CD4-positive, alpha-beta memory T cell (primary cell): ENCODE measurements at regions not wholly inside any gene's neighbourhood (a gene's known extent, or its start where the extent isn't known, plus 50 kb on each side); places are given as distances from the start of the nearest gene placed in this dataset.
"Not testable (repeated sequence)": the region's sequence is repeated elsewhere in the genome, so short reads cannot be mapped to it uniquely, and the experiment has no call there.

ENCODE experiments used
- CTCF ChIA-PET: fragments of 350-600 bp; sonication (Branson Sonifier 250); formaldehyde crosslinking; loops from one replicate; lab custom pipeline; 2021; ENCODE audit warnings: inconsistent platforms; ENCODE audit not compliant: partially characterized antibody; lab: Charles Lee
- POLR2A ChIA-PET: fragments of 350-600 bp; sonication (Branson Sonifier 250); formaldehyde crosslinking; loops from one replicate; lab custom pipeline; 2021; ENCODE audit not compliant: partially characterized antibody; lab: Charles Lee
- DNase-seq, 5 donors: peaks; one replicate each; pipeline versions ENCODE4 v3.0.0 to v3.0.0-alpha.2; 2020 to 2022; ENCODE audit warnings: mixed read lengths in 1 of 5
- H3K27ac ChIP-seq: one replicate; pipeline ENCODE4 v1.7.0; 2013; ENCODE audit warnings: low read depth, low read length
- H3K27me3 ChIP-seq: 2 replicates; pipeline ENCODE4 v1.7.0; 2013; ENCODE audit warnings: mild to moderate bottlenecking, low read length, moderate library complexity; ENCODE audit not compliant: insufficient read depth
- H3K36me3 ChIP-seq: 2 replicates; pipeline ENCODE4 v1.7.0; 2013; ENCODE audit warnings: mild to moderate bottlenecking, low read length, moderate library complexity; ENCODE audit not compliant: insufficient read depth
- H3K4me1 ChIP-seq: 2 replicates; pipeline ENCODE4 v1.7.0; 2013; ENCODE audit warnings: mild to moderate bottlenecking, low read length, moderate library complexity; ENCODE audit not compliant: insufficient read depth
- H3K4me3 ChIP-seq, 2 donors: one replicate each; pipeline ENCODE4 v1.7.0; 2013; ENCODE audit warnings: low read length in 2 of 2, mild to moderate bottlenecking in 1 of 2
- H3K9me3 ChIP-seq, 2 donors: one replicate each; pipeline ENCODE4 v1.7.0; 2013; ENCODE audit warnings: low read length in 2 of 2, control low read depth in 1 of 2; ENCODE audit not compliant: control insufficient read depth in 1 of 2
- H3K27ac Mint-ChIP-seq, 7 donors: one replicate each; pipeline ENCODE4 v1.8.0; 2020 to 2021; ENCODE audit warnings: mixed read lengths in 7 of 7, mild to moderate bottlenecking in 6 of 7, inconsistent platforms in 3 of 7, moderate library complexity in 3 of 7
- H3K27me3 Mint-ChIP-seq, 2 donors: one replicate each; pipeline ENCODE4 v1.8.0; 2020 to 2021; ENCODE audit warnings: mixed read lengths in 2 of 2
- H3K36me3 Mint-ChIP-seq, 2 donors: one replicate each; pipeline ENCODE4 v1.8.0; 2020 to 2021; ENCODE audit warnings: mixed read lengths in 2 of 2, inconsistent platforms in 1 of 2, mild to moderate bottlenecking in 1 of 2
- H3K4me1 Mint-ChIP-seq, 4 donors: one replicate each; pipeline ENCODE4 v1.8.0; 2020 to 2021; ENCODE audit warnings: mixed read lengths in 4 of 4, mild to moderate bottlenecking in 1 of 4
- H3K4me3 Mint-ChIP-seq, 8 donors: one replicate each; pipeline ENCODE4 v1.8.0; 2020 to 2021; ENCODE audit warnings: mixed read lengths in 8 of 8, mild to moderate bottlenecking in 7 of 8, moderate library complexity in 6 of 8, inconsistent platforms in 3 of 8
- H3K9me3 Mint-ChIP-seq, 8 donors: one replicate each; pipeline ENCODE4 v1.8.0; 2020 to 2021; ENCODE audit warnings: mixed read lengths in 8 of 8, mild to moderate bottlenecking in 5 of 8, inconsistent platforms in 3 of 8, moderate library complexity in 1 of 8
- intact Hi-C: fragments of 100-400 bp; cut with micrococcal nuclease; formaldehyde crosslinking; loops from one replicate; pipeline ENCODE4 v1.15.1; 2023

- H3K36me3 Mint-ChIP-seq, H3K4me1 ChIP-seq, H3K27ac ChIP-seq, CTCF ChIA-PET, DNase-seq, intact Hi-C loops, H3K27me3 ChIP-seq, H3K27ac Mint-ChIP-seq, POLR2A ChIA-PET, H3K4me3 Mint-ChIP-seq, H3K27me3 Mint-ChIP-seq, H3K36me3 ChIP-seq, H3K9me3 ChIP-seq, H3K4me3 ChIP-seq, H3K4me1 Mint-ChIP-seq: not testable (repeated sequence)
- H3K9me3 Mint-ChIP-seq = peaks cover 0 to 20% (median 5%) of the 10 kb centered on the region in 8 donors
These were observed 51.2 kb upstream of the MB21D2 start for GRCh38 chr3:192968901-192969300.

GRCh38 chr3:192980632-192981031, 63.0 kb upstream of the MB21D2 start:
- Mint-ChIP-seq H3K27me3 (no peaks in the 10 kb centered on the region), H3K4me3 (no peak overlapping the region), H3K4me1 (no peaks in the 10 kb centered on the region), H3K27ac (no peak overlapping the region), H3K36me3 (no peaks in the 10 kb centered on the region), H3K9me3 (peaks cover 0 to 13% (median 4%) of the 10 kb centered on the region in 8 donors)
- H3K4me1 ChIP-seq = no peaks in the 10 kb centered on the region
- DNase-seq = no peak
- H3K27me3 ChIP-seq = no peaks in the 10 kb centered on the region
- ChIA-PET CTCF (no interaction called here), POLR2A (no interaction called here)
- H3K27ac ChIP-seq = no peak overlapping the region
- no peaks in the 10 kb centered on the region for H3K9me3 ChIP-seq
- no peak overlapping the region for H3K4me3 ChIP-seq
- intact Hi-C loops = no loop called here
- no peaks in the 10 kb centered on the region for H3K36me3 ChIP-seq

- ChIA-PET POLR2A (no interaction called here), CTCF (no interaction called here)
- intact Hi-C loops = no loop called here
These were observed 68.7 kb upstream of the MB21D2 start for GRCh38 chr3:192986379-192986778.

GRCh38 chr3:192991356-192991755, 73.7 kb upstream of the MB21D2 start:
- no peak overlapping the region for H3K27ac Mint-ChIP-seq
- H3K9me3 ChIP-seq = no peaks in the 10 kb centered on the region
- H3K27me3 ChIP-seq = no peaks in the 10 kb centered on the region
- no peak overlapping the region for H3K4me3 ChIP-seq
- POLR2A ChIA-PET = no interaction called here
- DNase-seq = no peak
- CTCF ChIA-PET = no interaction called here
- H3K4me1 ChIP-seq = no peaks in the 10 kb centered on the region
- H3K36me3 Mint-ChIP-seq = no peaks in the 10 kb centered on the region
- no peaks in the 10 kb centered on the region for H3K36me3 ChIP-seq
- peaks cover 0 to 9% (median 4%) of the 10 kb centered on the region in 4 donors for H3K4me1 Mint-ChIP-seq
- H3K4me3 Mint-ChIP-seq = no peak overlapping the region
- no peak overlapping the region for H3K27ac ChIP-seq
- H3K27me3 Mint-ChIP-seq = no peaks in the 10 kb centered on the region
- intact Hi-C loops = no loop called here
- H3K9me3 Mint-ChIP-seq = peaks cover 0 to 2% (median 0%) of the 10 kb centered on the region in 8 donors

More at GRCh38 chr3:192986379-192986778, 68.7 kb upstream of the MB21D2 start:
- Histone ChIP-seq H3K4me3 (no peak overlapping the region), H3K36me3 (no peaks in the 10 kb centered on the region), H3K4me1 (no peaks in the 10 kb centered on the region), H3K9me3 (no peaks in the 10 kb centered on the region), H3K27me3 (no peaks in the 10 kb centered on the region), H3K27ac (no peak overlapping the region)
- Mint-ChIP-seq H3K27ac (no peak overlapping the region), H3K9me3 (no peaks in the 10 kb centered on the region), H3K36me3 (no peaks in the 10 kb centered on the region), H3K4me1 (no peaks in the 10 kb centered on the region), H3K4me3 (no peak overlapping the region), H3K27me3 (no peaks in the 10 kb centered on the region)
- DNase-seq = no peak

- Histone ChIP-seq H3K4me1 (no peaks in the 10 kb centered on the region), H3K27me3 (no peaks in the 10 kb centered on the region), H3K36me3 (no peaks in the 10 kb centered on the region), H3K4me3 (no peak overlapping the region), H3K27ac (no peak overlapping the region), H3K9me3 (no peaks in the 10 kb centered on the region)
- intact Hi-C loops = no loop called here
- no peak for DNase-seq
- H3K27me3 Mint-ChIP-seq = peaks cover 0 to 2% of the 10 kb centered on the region in 2 donors
- no peaks in the 10 kb centered on the region for H3K36me3 Mint-ChIP-seq
- POLR2A ChIA-PET = no interaction called here
- H3K4me1 Mint-ChIP-seq = peaks cover 0 to 9% (median 4%) of the 10 kb centered on the region in 4 donors
- H3K9me3 Mint-ChIP-seq = peaks cover 0 to 2% (median 0%) of the 10 kb centered on the region in 8 donors
- CTCF ChIA-PET = interaction anchor here (1.4 kb wide), 1 partner anchor 25 kb away, joined by 3 read pairs; no protein-coding TSS in a partner anchor
- no peak overlapping the region for H3K27ac Mint-ChIP-seq
- no peak overlapping the region for H3K4me3 Mint-ChIP-seq
These were observed 74.7 kb upstream of the MB21D2 start for GRCh38 chr3:192992361-192992760.

GRCh38 chr3:192993411-192993810, 75.8 kb upstream of the MB21D2 start:
- no peaks in the 10 kb centered on the region for H3K36me3 ChIP-seq
- Mint-ChIP-seq H3K27me3 (peaks cover 0 to 2% of the 10 kb centered on the region in 2 donors), H3K9me3 (peaks cover 0 to 2% (median 0%) of the 10 kb centered on the region in 8 donors), H3K27ac (peak overlapping the region in 1 of 7 donors; percentile 8), H3K4me3 (peak overlapping the region in 1 of 8 donors; percentile 21), H3K4me1 (peaks cover 0 to 9% (median 4%) of the 10 kb centered on the region in 4 donors), H3K36me3 (no peaks in the 10 kb centered on the region)
- H3K27ac ChIP-seq = no peak overlapping the region
- intact Hi-C loops = no loop called here
- H3K9me3 ChIP-seq = no peaks in the 10 kb centered on the region
- DNase-seq = no peak
- H3K4me3 ChIP-seq = no peak overlapping the region
- no peaks in the 10 kb centered on the region for H3K27me3 ChIP-seq
- CTCF ChIA-PET = interaction anchor here (1.4 kb wide), 1 partner anchor 24 kb away, joined by 3 read pairs; no protein-coding TSS in a partner anchor
- POLR2A ChIA-PET = no interaction called here
- H3K4me1 ChIP-seq = no peaks in the 10 kb centered on the region

GRCh38 chr3:193001113-193001512, 83.5 kb upstream of the MB21D2 start:
- H3K4me1 Mint-ChIP-seq, H3K27ac ChIP-seq, H3K27me3 ChIP-seq, DNase-seq, POLR2A ChIA-PET, intact Hi-C loops, H3K36me3 ChIP-seq, H3K27ac Mint-ChIP-seq, CTCF ChIA-PET, H3K4me1 ChIP-seq, H3K27me3 Mint-ChIP-seq, H3K9me3 Mint-ChIP-seq, H3K4me3 ChIP-seq, H3K9me3 ChIP-seq, H3K36me3 Mint-ChIP-seq, H3K4me3 Mint-ChIP-seq: not testable (repeated sequence)

GRCh38 chr3:193003624-193004023, 86.0 kb upstream of the MB21D2 start:
- H3K4me3 ChIP-seq, H3K4me3 Mint-ChIP-seq, H3K27me3 Mint-ChIP-seq, DNase-seq, intact Hi-C loops, H3K4me1 ChIP-seq, H3K27ac Mint-ChIP-seq, H3K27me3 ChIP-seq, H3K36me3 ChIP-seq, POLR2A ChIA-PET, H3K9me3 Mint-ChIP-seq, CTCF ChIA-PET, H3K9me3 ChIP-seq, H3K36me3 Mint-ChIP-seq, H3K4me1 Mint-ChIP-seq, H3K27ac ChIP-seq: not testable (repeated sequence)
